ENCODE measurements at regions not wholly inside any gene's neighbourhood (a gene's known extent, or its start where the extent isn't known, plus 50 kb on each side); places are given as distances from the start of the nearest gene placed in this dataset.

GRCh38 chr2:144285324-144285723, 234.6 kb downstream of the ZEB2 start:
- no peak for DNase-seq (ENCODE audit: low read depth in 4 of 4, low spot score in 1 of 4)

GRCh38 chr2:144281476-144281875, 238.4 kb downstream of the ZEB2 start:
- DNase-seq (ENCODE audit: low read depth in 4 of 4, low spot score in 1 of 4): no peak

GRCh38 chr2:144280009-144280408, 239.9 kb downstream of the ZEB2 start:
- no peak for DNase-seq (ENCODE audit: low read depth in 4 of 4, low spot score in 1 of 4)

GRCh38 chr2:144279165-144279564, 240.8 kb downstream of the ZEB2 start:
- DNase-seq (ENCODE audit: low read depth in 4 of 4, low spot score in 1 of 4): no peak

- no peak for DNase-seq (ENCODE audit: low read depth in 4 of 4, low spot score in 1 of 4)
These were observed 242.1 kb downstream of the ZEB2 start for GRCh38 chr2:144277622-144278354.

- DNase-seq (ENCODE audit: low read depth in 4 of 4, low spot score in 1 of 4): no peak
These were observed 244.6 kb downstream of the ZEB2 start for GRCh38 chr2:144275340-144275739.

- DNase-seq (ENCODE audit: low read depth in 4 of 4, low spot score in 1 of 4): no peak
These were observed 245.8 kb downstream of the ZEB2 start for GRCh38 chr2:144274131-144274530.

GRCh38 chr2:144270951-144271350, 249.0 kb downstream of the ZEB2 start:
- DNase-seq (ENCODE audit: low read depth in 4 of 4, low spot score in 1 of 4): no peak

GRCh38 chr2:144268036-144268678, 251.8 kb downstream of the ZEB2 start:
- no peak for DNase-seq (ENCODE audit: low read depth in 4 of 4, low spot score in 1 of 4)

- DNase-seq (ENCODE audit: low read depth in 4 of 4, low spot score in 1 of 4): no peak
These were observed 252.7 kb downstream of the ZEB2 start for GRCh38 chr2:144267239-144267638.

- no peak for DNase-seq (ENCODE audit: low read depth in 4 of 4, low spot score in 1 of 4)
These were observed 254.3 kb downstream of the ZEB2 start for GRCh38 chr2:144265654-144266053.

GRCh38 chr2:144261966-144262365, 258.0 kb downstream of the ZEB2 start:
- no peak for DNase-seq (ENCODE audit: low read depth in 4 of 4, low spot score in 1 of 4)

GRCh38 chr2:144261336-144261735, 258.6 kb downstream of the ZEB2 start:
- no peak for DNase-seq (ENCODE audit: low read depth in 4 of 4, low spot score in 1 of 4)

GRCh38 chr2:144259332-144259731, 260.6 kb downstream of the ZEB2 start:
- DNase-seq (ENCODE audit: low read depth in 4 of 4, low spot score in 1 of 4): no peak

GRCh38 chr2:144258154-144258553, 261.8 kb downstream of the ZEB2 start:
- DNase-seq (ENCODE audit: low read depth in 4 of 4, low spot score in 1 of 4): no peak

- DNase-seq (ENCODE audit: low read depth in 4 of 4, low spot score in 1 of 4): no peak
These were observed 262.8 kb downstream of the ZEB2 start for GRCh38 chr2:144256996-144257707.

- DNase-seq (ENCODE audit: low read depth in 4 of 4, low spot score in 1 of 4): no peak
These were observed 265.3 kb downstream of the ZEB2 start for GRCh38 chr2:144254342-144255235.

- DNase-seq (ENCODE audit: low read depth in 4 of 4, low spot score in 1 of 4): no peak
These were observed 266.2 kb downstream of the ZEB2 start for GRCh38 chr2:144253743-144254142.

- no peak for DNase-seq (ENCODE audit: low read depth in 4 of 4, low spot score in 1 of 4)
These were observed 267.2 kb downstream of the ZEB2 start for GRCh38 chr2:144252694-144253093.

- DNase-seq (ENCODE audit: low read depth in 4 of 4, low spot score in 1 of 4): no peak
These were observed 270.8 kb downstream of the ZEB2 start for GRCh38 chr2:144249035-144249637.
